ENCODE measurements at regions not wholly inside any gene's neighbourhood (a gene's known extent, or its start where the extent isn't known, plus 50 kb on each side); places are given as distances from the start of the nearest gene placed in this dataset.
"Not testable (repeated sequence)": the region's sequence is repeated elsewhere in the genome, so short reads cannot be mapped to it uniquely, and the experiment has no call there.

DNA sequence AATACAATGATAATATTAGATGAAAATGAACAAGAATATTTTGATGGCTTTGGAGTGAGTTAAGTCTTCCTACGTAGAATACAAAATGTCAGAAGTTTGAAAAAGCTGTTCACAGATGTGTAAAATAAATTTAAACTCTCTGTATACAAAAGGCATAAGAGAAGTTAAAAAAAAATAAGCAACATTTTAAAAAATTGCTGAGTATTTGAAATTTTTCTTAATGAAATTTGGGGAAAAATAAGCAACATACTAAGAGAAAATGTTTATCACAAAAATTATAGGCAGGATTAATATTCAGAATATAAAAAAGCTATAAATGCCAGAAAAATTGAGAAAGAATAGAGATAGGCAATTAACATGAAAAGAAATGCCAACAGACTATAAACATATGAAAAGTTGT, 470.7 kb upstream of the TRPC7 start:
- ATAC-seq (no peak), DNase-seq (no peak)
- no peak overlapping the region for H3K4me3 ChIP-seq
- intact Hi-C loops (cut with DNase I) = no loop called here
- TF ChIP-seq, protein P1, sequence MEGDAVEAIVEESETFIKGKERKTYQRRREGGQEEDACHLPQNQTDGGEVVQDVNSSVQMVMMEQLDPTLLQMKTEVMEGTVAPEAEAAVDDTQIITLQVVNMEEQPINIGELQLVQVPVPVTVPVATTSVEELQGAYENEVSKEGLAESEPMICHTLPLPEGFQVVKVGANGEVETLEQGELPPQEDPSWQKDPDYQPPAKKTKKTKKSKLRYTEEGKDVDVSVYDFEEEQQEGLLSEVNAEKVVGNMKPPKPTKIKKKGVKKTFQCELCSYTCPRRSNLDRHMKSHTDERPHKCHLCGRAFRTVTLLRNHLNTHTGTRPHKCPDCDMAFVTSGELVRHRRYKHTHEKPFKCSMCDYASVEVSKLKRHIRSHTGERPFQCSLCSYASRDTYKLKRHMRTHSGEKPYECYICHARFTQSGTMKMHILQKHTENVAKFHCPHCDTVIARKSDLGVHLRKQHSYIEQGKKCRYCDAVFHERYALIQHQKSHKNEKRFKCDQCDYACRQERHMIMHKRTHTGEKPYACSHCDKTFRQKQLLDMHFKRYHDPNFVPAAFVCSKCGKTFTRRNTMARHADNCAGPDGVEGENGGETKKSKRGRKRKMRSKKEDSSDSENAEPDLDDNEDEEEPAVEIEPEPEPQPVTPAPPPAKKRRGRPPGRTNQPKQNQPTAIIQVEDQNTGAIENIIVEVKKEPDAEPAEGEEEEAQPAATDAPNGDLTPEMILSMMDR (IDR thresholded peaks at IDR 0.05) = no peak
- no peak overlapping the region for H3K27ac ChIP-seq
- H3K4me1 ChIP-seq = no peaks in the 10 kb centered on the region
- no peaks in the 10 kb centered on the region for H3K36me3 ChIP-seq
- H3K9me3 ChIP-seq = no peaks in the 10 kb centered on the region
- H3K27me3 ChIP-seq = no peaks in the 10 kb centered on the region

DNA sequence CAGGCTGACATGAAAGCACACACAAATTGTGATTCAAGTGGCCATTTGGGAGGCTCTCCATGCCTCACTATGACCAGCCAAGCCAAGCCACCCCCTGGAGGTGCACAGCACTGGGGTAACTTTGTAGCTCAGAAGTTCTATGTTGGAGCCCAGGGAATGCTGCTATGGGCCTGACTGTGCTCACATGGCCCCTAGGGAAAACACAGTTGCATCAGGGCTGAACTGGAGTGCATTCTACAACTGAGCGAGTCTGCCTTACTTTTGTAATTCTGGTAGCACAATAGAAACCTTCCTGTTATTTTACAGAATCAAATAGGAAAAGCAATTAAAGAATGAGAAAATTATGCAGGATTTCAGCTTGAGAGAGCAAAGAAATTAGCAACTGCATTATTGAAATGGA, 455.5 kb upstream of the TRPC7 start:
- no peak for DNase-seq

DNA sequence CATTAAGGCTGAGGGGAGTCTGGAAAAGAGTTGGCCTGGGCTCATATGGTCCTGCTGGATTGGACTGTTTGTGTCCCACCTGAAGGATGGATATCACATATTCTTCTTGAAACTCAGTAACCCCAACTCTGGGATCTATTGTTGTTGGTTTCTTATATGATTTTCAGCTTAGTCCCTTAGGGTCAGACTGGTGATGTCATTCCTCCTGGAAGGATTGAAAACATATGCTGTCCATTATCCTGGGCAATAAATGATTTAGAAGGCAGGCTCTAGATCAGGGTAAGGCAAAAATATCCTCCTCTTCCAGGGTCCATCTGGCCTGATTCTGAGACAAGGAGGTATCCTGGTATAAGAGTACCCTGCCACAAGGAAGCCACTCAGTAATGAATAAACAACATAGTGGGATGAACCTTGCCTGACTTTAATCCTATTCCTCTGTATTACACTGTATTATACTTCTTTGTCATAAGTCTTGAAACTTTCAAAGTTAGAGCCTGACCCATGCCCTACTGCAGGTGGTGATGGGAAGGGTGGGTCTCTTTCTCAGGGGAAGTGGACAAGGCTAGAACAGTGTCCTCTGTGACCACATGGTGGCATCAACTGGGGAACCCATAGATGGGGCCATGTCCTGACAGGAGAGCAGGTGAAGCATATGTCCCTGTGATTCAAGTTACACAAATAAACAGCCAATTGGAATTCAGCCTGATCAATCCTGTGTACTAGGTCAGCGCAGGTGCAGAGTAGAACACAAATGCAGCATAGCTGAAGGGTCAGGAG, 454.4 kb upstream of the TRPC7 start:
- Histone ChIP-seq H3K4me1 (no peaks in the 10 kb centered on the region), H3K27ac (no peak overlapping the region), H3K4me3 (no peak overlapping the region), H3K9me3 (no peaks in the 10 kb centered on the region), H3K36me3 (no peaks in the 10 kb centered on the region), H3K27me3 (no peaks in the 10 kb centered on the region)
- intact Hi-C loops (cut with DNase I) = no loop called here
- TF ChIP-seq, protein P1 (IDR thresholded peaks at IDR 0.05) = no peak
- ATAC-seq = no peak
- no peak for DNase-seq

More for the DNA sequence above, 455.5 kb upstream of the TRPC7 start:
- H3K9me3 ChIP-seq = no peaks in the 10 kb centered on the region
- H3K4me3 ChIP-seq = no peak overlapping the region
- ATAC-seq = no peak
- no peak overlapping the region for H3K27ac ChIP-seq
- no peaks in the 10 kb centered on the region for H3K4me1 ChIP-seq
- TF ChIP-seq, protein P1 (IDR thresholded peaks at IDR 0.05) = no peak
- no peaks in the 10 kb centered on the region for H3K27me3 ChIP-seq
- intact Hi-C loops (cut with DNase I) = no loop called here
- no peaks in the 10 kb centered on the region for H3K36me3 ChIP-seq

DNA sequence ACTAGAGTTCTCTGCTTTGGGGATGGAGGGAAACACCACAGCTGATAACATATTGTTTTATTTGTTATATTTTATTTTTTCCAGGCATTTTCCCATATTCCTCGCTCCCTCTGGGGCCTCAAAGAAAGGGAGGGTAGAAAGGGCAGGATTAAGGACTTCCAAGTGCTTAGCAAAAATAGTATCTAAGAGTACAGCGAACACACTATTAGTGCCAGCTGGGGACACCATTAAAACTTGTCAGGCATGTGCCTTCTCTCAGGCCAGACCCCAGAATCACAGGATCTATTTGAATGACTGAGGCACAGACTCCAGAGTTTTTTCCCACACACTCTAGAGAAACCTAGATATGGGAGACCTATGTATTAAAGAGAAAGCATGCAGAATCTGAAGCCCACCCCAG, 451.0 kb upstream of the TRPC7 start:
- Histone ChIP-seq H3K27me3 (no peaks in the 10 kb centered on the region), H3K4me3 (no peak overlapping the region), H3K36me3 (no peaks in the 10 kb centered on the region), H3K4me1 (no peaks in the 10 kb centered on the region), H3K9me3 (no peaks in the 10 kb centered on the region), H3K27ac (no peak overlapping the region)
- intact Hi-C loops (cut with DNase I) = no loop called here
- ATAC-seq (no peak), DNase-seq (no peak)
- TF ChIP-seq, protein P1 (IDR thresholded peaks at IDR 0.05) = no peak

DNA sequence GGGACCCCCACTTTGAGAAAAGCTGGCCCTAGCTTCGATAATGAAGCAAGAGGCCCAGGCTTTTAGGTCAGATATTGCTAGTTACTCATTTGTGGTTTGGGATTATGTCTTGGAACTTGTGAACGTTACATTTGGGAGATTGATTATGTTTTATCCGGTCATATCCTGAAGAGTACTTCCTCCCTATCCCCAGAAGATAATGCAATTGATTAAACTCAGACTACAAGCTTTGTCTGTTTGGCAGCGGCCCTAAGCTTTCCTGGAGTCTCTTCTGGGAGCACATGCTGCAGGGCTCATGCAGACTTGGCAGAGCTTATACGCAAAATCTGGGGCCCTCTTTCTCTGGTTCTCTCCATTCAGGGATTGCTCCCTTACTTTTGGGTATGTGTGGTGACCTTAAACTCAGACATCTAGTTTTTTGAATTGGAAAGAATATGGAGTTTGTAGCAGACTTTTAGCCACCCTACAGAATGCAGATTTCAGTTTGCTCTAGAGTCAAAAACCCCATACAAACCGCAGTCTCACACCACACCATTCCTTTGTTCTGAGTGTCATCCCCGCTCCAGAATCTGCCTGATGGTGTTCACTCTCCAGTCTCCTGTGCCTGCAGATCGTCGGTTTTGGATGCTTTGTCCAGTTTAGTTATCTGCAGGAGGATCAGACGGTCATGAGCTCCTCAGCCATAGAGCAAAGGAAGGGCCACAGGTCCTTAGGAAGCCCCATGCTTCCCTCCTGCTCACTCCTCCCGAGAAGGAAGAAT, 449.5 kb upstream of the TRPC7 start:
- no peaks in the 10 kb centered on the region for H3K9me3 ChIP-seq
- no peaks in the 10 kb centered on the region for H3K27me3 ChIP-seq
- no peak overlapping the region for H3K4me3 ChIP-seq
- H3K4me1 ChIP-seq = no peaks in the 10 kb centered on the region
- H3K36me3 ChIP-seq = no peaks in the 10 kb centered on the region
- no peak overlapping the region for H3K27ac ChIP-seq
- ATAC-seq (no peak), DNase-seq (no peak)
- TF ChIP-seq, protein P1 (IDR thresholded peaks at IDR 0.05) = no peak
- intact Hi-C loops (cut with DNase I) = no loop called here

DNA sequence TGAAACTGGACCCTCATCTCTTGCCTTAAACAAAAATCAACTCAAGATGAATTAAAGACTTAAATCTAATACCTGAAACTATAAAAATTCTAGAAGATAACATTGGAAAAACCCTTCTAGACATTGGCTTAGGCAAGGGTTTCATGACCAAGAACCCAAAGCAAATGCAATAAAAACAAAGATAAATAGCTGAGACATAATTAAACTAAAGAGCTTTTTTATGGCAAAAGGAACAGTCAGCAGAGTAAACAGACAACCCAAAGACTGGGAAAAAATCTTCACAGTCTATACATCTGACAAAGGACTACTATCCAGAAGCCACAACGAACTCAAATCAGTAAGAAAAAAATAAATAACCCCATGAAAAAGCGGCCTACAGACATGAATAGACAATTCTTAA, 446.9 kb upstream of the TRPC7 start:
- intact Hi-C loops (cut with DNase I); H3K27me3 ChIP-seq; H3K4me1 ChIP-seq; ATAC-seq; H3K4me3 ChIP-seq; DNase-seq; H3K9me3 ChIP-seq; H3K27ac ChIP-seq; H3K36me3 ChIP-seq: not testable (repeated sequence)

Data from left lung (tissue), 4 donors.